Duodenal mucosa (tissue), 2 donors: ENCODE measurements at regions not wholly inside any gene's neighbourhood (a gene's known extent, or its start where the extent isn't known, plus 50 kb on each side); places are given as distances from the start of the nearest gene placed in this dataset.

Experiments used
- H3K27ac ChIP-seq: one replicate; pipeline ENCODE4 v1.7.0; 2013; ENCODE audit warnings: low read depth, low read length
- H3K27me3 ChIP-seq, 2 donors: one replicate each; pipeline ENCODE4 v1.7.0; 2013; ENCODE audit warnings: low read length in 2 of 2, control low read depth in 1 of 2; ENCODE audit not compliant: insufficient read depth in 2 of 2, control insufficient read depth in 1 of 2
- H3K36me3 ChIP-seq, 2 donors: one replicate each; pipeline ENCODE4 v1.7.0; 2013; ENCODE audit warnings: low read length in 2 of 2, control low read depth in 1 of 2; ENCODE audit not compliant: insufficient read depth in 2 of 2, control insufficient read depth in 1 of 2
- H3K4me1 ChIP-seq, 2 donors: one replicate each; pipeline ENCODE4 v1.7.0; 2013; ENCODE audit warnings: low read length in 2 of 2, control low read depth in 1 of 2; ENCODE audit not compliant: insufficient read depth in 2 of 2, control insufficient read depth in 1 of 2
- H3K4me3 ChIP-seq, 2 donors: one replicate each; pipeline ENCODE4 v1.7.0; 2013; ENCODE audit warnings: low read length in 2 of 2, low read depth in 1 of 2
- H3K9ac ChIP-seq, 2 donors: one replicate each; pipeline ENCODE4 v1.7.0; 2013; ENCODE audit warnings: low read length in 2 of 2, low read depth in 1 of 2
- H3K9me3 ChIP-seq, 2 donors: one replicate each; pipeline ENCODE4 v1.7.0; 2013; ENCODE audit warnings: low read length in 2 of 2, control low read depth in 1 of 2; ENCODE audit not compliant: control insufficient read depth in 1 of 2

DNA sequence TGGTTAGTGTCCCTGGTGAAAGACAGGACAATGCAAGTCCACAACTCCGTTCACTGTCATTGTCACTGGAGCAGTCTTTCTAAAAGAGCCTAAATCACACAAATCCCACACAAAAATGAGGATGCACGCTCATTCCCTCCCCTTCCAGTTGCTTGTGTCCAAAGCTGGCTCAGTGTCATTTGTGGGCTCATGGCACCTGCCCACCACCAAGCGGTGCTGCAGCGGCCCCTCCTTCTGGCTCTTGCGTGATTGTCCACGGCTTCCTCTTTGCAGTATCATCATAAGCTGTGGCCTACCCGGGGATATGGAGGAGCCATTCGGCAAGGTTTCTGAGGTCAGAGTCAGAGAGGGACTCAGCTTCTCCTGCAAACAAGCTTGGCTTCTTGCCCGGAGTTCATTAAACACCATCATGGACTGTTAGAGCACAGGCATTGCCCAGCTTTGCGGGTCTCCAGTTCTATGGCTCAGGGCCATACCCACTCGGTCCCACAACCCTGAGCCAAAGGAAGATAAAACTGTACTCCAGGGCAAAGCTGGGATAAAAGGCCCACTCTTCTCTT lies 179.4 kb upstream of the AGAP1 start:
- Histone ChIP-seq H3K4me3 (no peak overlapping the region), H3K27me3 (no peaks in the 10 kb centered on the region), H3K4me1 (no peaks in the 10 kb centered on the region), H3K36me3 (no peaks in the 10 kb centered on the region), H3K27ac (no peak overlapping the region), H3K9me3 (no peaks in the 10 kb centered on the region), H3K9ac (no peak overlapping the region)

DNA sequence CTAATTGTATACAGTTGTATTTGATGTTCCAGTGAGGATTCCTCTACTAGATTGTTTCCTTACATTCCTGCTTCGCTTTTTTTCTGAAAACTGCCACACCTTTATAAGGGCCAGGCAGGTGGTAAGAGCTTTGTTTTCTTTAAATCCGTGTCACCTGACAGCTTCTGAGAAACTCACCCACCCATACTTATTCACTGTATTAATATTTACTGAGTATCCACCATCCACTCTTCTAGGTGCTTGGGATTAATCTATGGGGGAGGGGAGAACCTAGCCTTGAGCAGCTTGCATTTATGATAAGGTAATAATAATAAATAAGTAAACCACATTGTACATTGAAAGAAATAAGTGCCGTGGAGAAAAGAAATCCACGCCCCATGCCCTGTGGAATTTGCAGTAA lies 174.7 kb upstream of the AGAP1 start:
- no peaks in the 10 kb centered on the region for H3K9me3 ChIP-seq
- no peak overlapping the region for H3K27ac ChIP-seq
- no peaks in the 10 kb centered on the region for H3K36me3 ChIP-seq
- no peak overlapping the region for H3K4me3 ChIP-seq
- H3K9ac ChIP-seq, result no peak overlapping the region
- no peaks in the 10 kb centered on the region for H3K4me1 ChIP-seq
- H3K27me3 ChIP-seq, result peaks cover 1 to 4% of the 10 kb centered on the region in 2 donors

DNA sequence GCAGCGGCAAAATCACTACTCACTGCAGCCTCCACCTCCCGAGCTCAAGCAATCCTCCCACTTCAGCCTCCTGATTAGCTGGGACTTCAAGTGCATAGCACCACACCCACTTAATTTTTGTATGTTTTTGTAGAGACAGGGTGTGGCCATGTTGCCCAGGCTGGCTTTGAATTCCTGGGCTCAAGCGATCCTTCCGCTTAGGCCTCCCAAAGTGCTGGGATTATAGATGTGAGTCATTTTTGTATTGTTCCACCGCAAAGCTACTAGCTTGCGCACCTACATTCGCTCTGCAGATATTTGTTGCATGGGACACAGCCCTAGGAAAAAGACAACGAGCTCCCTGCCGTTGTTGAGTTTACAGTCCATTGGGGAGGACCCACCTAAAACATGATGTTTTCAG lies 173.5 kb upstream of the AGAP1 start:
- no peak overlapping the region for H3K4me3 ChIP-seq
- no peaks in the 10 kb centered on the region for H3K4me1 ChIP-seq
- H3K36me3 ChIP-seq, result no peaks in the 10 kb centered on the region

DNA sequence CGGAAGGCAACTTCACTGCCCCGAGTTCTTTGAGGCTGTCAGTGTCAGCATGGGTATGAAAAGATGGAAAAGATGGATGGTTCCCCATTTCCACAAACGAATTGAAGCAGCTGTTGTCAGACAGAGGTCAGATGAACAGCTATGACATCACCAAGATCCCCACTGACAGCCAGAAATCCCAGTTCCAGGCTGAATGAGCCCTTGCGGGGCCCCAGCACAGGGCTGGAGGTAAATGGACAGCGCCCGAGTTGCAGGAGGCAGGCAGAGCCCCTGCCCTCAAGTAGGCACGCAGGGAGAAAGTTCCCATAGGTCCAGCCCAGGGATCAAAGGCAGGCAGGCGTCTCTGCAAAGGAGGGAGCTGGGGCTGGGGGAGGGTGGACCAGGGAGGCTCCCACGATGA lies 169.5 kb upstream of the AGAP1 start:
- Histone ChIP-seq H3K27ac (no peak overlapping the region), H3K36me3 (no peaks in the 10 kb centered on the region), H3K4me3 (no peak overlapping the region), H3K27me3 (peaks cover 4 to 8% of the 10 kb centered on the region in 2 donors), H3K9ac (no peak overlapping the region), H3K9me3 (no peaks in the 10 kb centered on the region), H3K4me1 (no peaks in the 10 kb centered on the region)

More for the DNA sequence above, 173.5 kb upstream of the AGAP1 start:
- peaks cover 4 to 7% of the 10 kb centered on the region in 2 donors for H3K27me3 ChIP-seq
- H3K9me3 ChIP-seq, result no peaks in the 10 kb centered on the region
- no peak overlapping the region for H3K9ac ChIP-seq
- no peak overlapping the region for H3K27ac ChIP-seq

GRCh38 chr2:235325151-235325550 lies 168.7 kb upstream of the AGAP1 start:
- Histone ChIP-seq H3K4me3 (no peak overlapping the region), H3K4me1 (no peaks in the 10 kb centered on the region), H3K9ac (no peak overlapping the region), H3K27ac (no peak overlapping the region), H3K9me3 (no peaks in the 10 kb centered on the region), H3K27me3 (peaks cover 4 to 8% of the 10 kb centered on the region in 2 donors), H3K36me3 (no peaks in the 10 kb centered on the region)

DNA sequence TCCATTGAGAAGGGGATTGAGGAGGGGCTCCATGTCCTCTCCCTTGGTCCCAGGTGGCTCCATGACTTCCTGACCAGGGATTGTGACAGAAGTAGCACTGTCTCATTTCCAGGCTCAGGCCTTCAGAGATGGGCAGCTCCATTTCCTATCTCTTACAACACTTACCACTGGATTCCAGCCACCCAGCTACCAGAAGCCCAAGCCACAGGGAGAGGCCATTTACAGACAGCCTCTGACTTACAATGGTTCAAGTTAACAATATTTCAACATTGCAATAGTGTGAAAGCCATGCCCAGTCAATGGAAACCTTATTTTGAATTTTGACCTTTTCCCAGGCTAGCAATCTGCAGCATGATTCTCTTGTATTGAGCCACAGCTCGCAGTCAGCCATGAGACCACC lies 164.9 kb upstream of the AGAP1 start:
- no peaks in the 10 kb centered on the region for H3K9me3 ChIP-seq
- H3K27me3 ChIP-seq, result peaks cover 0 to 8% of the 10 kb centered on the region in 2 donors
- H3K36me3 ChIP-seq, result no peaks in the 10 kb centered on the region
- no peak overlapping the region for H3K9ac ChIP-seq
- H3K4me1 ChIP-seq, result no peaks in the 10 kb centered on the region
- H3K4me3 ChIP-seq, result no peak overlapping the region
- H3K27ac ChIP-seq, result no peak overlapping the region

- Histone ChIP-seq H3K4me3 (no peak overlapping the region), H3K36me3 (no peaks in the 10 kb centered on the region), H3K9me3 (no peaks in the 10 kb centered on the region), H3K27ac (no peak overlapping the region), H3K9ac (no peak overlapping the region), H3K27me3 (no peaks in the 10 kb centered on the region), H3K4me1 (no peaks in the 10 kb centered on the region)
Measured at GRCh38 chr2:235330775-235331451, 162.9 kb upstream of the AGAP1 start.

DNA sequence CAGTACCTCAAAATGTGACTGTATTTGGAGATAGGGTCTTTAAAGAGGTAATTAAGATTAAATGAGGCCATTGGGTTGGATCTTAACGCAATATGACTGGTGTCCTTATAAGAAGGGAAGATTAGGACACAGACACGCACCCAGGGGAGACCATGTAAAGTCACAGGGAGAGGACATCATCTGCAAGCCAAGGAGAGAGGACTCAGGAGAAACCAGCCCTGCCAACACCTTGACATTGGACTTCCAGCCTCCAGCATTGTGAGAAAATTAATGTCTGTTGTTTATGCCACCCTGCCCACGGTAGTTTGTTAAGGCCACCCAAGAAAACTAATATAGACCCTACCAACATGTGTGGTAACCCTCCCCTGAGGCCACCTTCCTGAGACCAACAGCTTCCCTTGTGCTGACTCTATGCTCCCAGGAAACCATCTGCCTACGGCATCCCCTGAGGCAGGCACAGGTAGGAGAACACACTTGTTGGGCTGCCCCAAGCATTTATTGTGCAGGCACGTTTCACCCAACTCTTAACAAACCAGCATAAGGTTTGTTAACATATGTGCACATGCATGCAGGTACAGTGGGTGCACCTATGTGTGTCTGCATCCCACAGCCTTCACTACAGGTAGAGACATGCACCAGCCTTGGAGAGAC lies 161.5 kb upstream of the AGAP1 start:
- no peak overlapping the region for H3K27ac ChIP-seq
- H3K27me3 ChIP-seq, result no peaks in the 10 kb centered on the region
- H3K4me3 ChIP-seq, result no peak overlapping the region
- H3K9ac ChIP-seq, result no peak overlapping the region
- H3K4me1 ChIP-seq, result no peaks in the 10 kb centered on the region
- H3K36me3 ChIP-seq, result no peaks in the 10 kb centered on the region
- H3K9me3 ChIP-seq, result no peaks in the 10 kb centered on the region

DNA sequence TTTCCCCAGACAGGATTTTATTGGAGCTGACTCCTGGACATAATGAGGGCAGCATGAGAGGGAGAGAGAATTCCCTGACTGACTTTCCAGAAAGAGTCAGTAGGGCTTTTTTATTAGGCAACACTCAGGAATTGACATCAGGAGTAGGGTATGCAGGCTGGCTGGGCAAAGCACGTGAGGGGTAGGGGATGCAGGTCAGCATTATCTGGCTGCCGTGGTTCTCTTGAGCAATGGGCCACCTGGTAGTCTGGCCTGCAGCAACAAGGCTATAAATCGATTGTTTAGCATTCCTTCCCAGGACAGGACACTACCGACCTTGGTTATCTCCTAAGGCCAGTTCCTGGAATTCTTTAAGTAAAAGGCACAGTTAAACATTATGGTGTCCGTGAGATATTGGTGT lies 160.8 kb upstream of the AGAP1 start:
- Histone ChIP-seq H3K4me3 (no peak overlapping the region), H3K9me3 (no peaks in the 10 kb centered on the region), H3K4me1 (no peaks in the 10 kb centered on the region), H3K36me3 (no peaks in the 10 kb centered on the region), H3K27me3 (no peaks in the 10 kb centered on the region), H3K27ac (no peak overlapping the region), H3K9ac (no peak overlapping the region)

DNA sequence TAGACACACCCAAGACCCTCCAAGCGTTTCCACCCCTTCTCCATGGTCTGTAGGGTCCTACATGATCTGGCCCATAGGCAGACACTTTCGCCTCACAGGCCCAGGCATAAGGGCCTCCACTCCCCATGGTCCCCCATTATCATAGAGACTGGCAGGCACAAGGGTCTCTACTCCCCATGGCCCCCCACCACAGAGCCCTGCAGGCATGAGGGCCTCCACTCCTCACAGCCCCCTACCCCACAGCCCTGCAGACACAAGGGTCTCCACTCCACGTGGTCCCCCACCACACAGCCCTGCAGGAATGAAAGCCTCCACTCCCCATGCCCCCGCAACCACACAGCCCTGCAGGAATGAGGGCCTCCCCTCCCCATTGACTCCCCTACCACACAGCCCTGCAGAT lies 159.7 kb upstream of the AGAP1 start:
- no peaks in the 10 kb centered on the region for H3K4me1 ChIP-seq
- no peak overlapping the region for H3K4me3 ChIP-seq
- no peak overlapping the region for H3K27ac ChIP-seq
- no peaks in the 10 kb centered on the region for H3K9me3 ChIP-seq
- H3K9ac ChIP-seq, result no peak overlapping the region
- no peaks in the 10 kb centered on the region for H3K36me3 ChIP-seq
- H3K27me3 ChIP-seq, result no peaks in the 10 kb centered on the region
